HepG2 (cell line): ENCODE measurements at regions not wholly inside any gene's neighbourhood (a gene's known extent, or its start where the extent isn't known, plus 50 kb on each side); places are given as distances from the start of the nearest gene placed in this dataset.
"Not testable (repeated sequence)": the region's sequence is repeated elsewhere in the genome, so short reads cannot be mapped to it uniquely, and the experiment has no call there.

Experiments used
- ARID4A ChIP-seq: sonication (generic); formaldehyde crosslinking; IDR thresholded peaks from 2 replicates; pipeline ENCODE4 v1.5.0; 2020; ENCODE audit warnings: mild to moderate bottlenecking, missing genetic modification reagents, borderline replicate concordance
- DPF2 ChIP-seq: sonication (generic); formaldehyde crosslinking; IDR thresholded peaks from 2 replicates; pipeline ENCODE4 v1.4.0; 2020; ENCODE audit warnings: mild to moderate bottlenecking, low read depth, missing genetic modification reagents, borderline replicate concordance
- KLF16 ChIP-seq, 2 experiments: sonication (generic) in 1 of 2; formaldehyde crosslinking in 1 of 2; IDR thresholded peaks; 2 replicates each; pipeline versions ENCODE4 v1.6.1 to v1.8.0; 2016 to 2023; ENCODE audit warnings: missing genetic modification reagents in 2 of 2, missing compliant biosample characterization in 1 of 2
- SNAPC5 ChIP-seq: sonication (generic); formaldehyde crosslinking; IDR thresholded peaks from 2 replicates; pipeline ENCODE4 v1.8.1; 2023; ENCODE audit warnings: mild to moderate bottlenecking, missing genetic modification reagents, borderline replicate concordance
- UBTF ChIP-seq: sonication (generic); formaldehyde crosslinking; IDR thresholded peaks from 2 replicates; pipeline ENCODE4 v1.4.0; 2020; ENCODE audit warnings: mild to moderate bottlenecking, missing genetic modification reagents
- ZNF317 ChIP-seq: sonication (generic); formaldehyde crosslinking; IDR thresholded peaks from 2 replicates; pipeline ENCODE4 v1.5.0; 2020; ENCODE audit warnings: mild to moderate bottlenecking, missing genetic modification reagents
- ZNF558 ChIP-seq: sonication (generic); formaldehyde crosslinking; IDR thresholded peaks from 2 replicates; pipeline ENCODE4 v1.9.0; 2022; ENCODE audit warnings: mild to moderate bottlenecking, missing genetic modification reagents, borderline replicate concordance
- ZNF724P ChIP-seq: sonication (generic); formaldehyde crosslinking; IDR thresholded peaks from 2 replicates; pipeline ENCODE4 v1.8.0; 2022; ENCODE audit warnings: missing genetic modification reagents, borderline replicate concordance
- ZNF776 ChIP-seq: sonication (generic); formaldehyde crosslinking; IDR thresholded peaks from 2 replicates; pipeline ENCODE4 v1.4.0; 2020; ENCODE audit warnings: mild to moderate bottlenecking, missing genetic modification reagents

- TF ChIP-seq SNAPC5 (CRISPR knock-in tag); KLF16 (CRISPR knock-in tag; IDR thresholded peaks at IDR 0.05); ZNF724P; ZNF317; ZNF776 (CRISPR knock-in tag); ARID4A (CRISPR knock-in tag); UBTF (CRISPR knock-in tag); ZNF558; DPF2 (CRISPR knock-in tag): not testable (repeated sequence)
These were observed 543.8 kb downstream of the HAPSTR1 start for GRCh38 chr16:9635150-9635720.
